Psoas muscle (tissue), 7 donors: ENCODE measurements at regions not wholly inside any gene's neighbourhood (a gene's known extent, or its start where the extent isn't known, plus 50 kb on each side); places are given as distances from the start of the nearest gene placed in this dataset.

ENCODE experiments used
- ATAC-seq, 4 donors: fragments of 200-7000 bp; cut with Tn5 transposase; one replicate each; pipeline ENCODE4 v1.9.1; 2020; ENCODE audit warnings: moderate library complexity in 3 of 4, mild to moderate bottlenecking in 2 of 4
- DNase-seq, 2 donors: peaks; one replicate each; pipeline ENCODE4 v3.0.0-alpha.2; 2020
- H3K27ac ChIP-seq: fragments of 200-600 bp; one replicate; pipeline ENCODE4 v1.8.0; 2022
- H3K27me3 ChIP-seq, 3 donors: fragments of 200-600 bp in 1 of 3; one replicate each; pipeline versions ENCODE4 v1.6.1 to v1.8.0; 2013 to 2022; ENCODE audit warnings: low read length in 2 of 3, mild to moderate bottlenecking in 2 of 3, moderate library complexity in 1 of 3; ENCODE audit not compliant: insufficient read depth in 3 of 3
- H3K36me3 ChIP-seq, 2 donors: fragments of 200-600 bp in 1 of 2; one replicate each; pipeline versions ENCODE4 v1.6.1 to v1.8.0; 2013 to 2022; ENCODE audit warnings: low read depth in 1 of 2, mild to moderate bottlenecking in 1 of 2, moderate library complexity in 1 of 2; ENCODE audit not compliant: insufficient read depth in 1 of 2
- H3K4me1 ChIP-seq: fragments of 200-600 bp; one replicate; pipeline ENCODE4 v1.8.0; 2022
- H3K4me3 ChIP-seq: fragments of 200-600 bp; one replicate; pipeline ENCODE4 v1.8.0; 2022; ENCODE audit warnings: mild to moderate bottlenecking
- H3K9me3 ChIP-seq: fragments of 200-600 bp; one replicate; pipeline ENCODE4 v1.8.0; 2022
- WGBS, 3 donors: extraction: QIAGEN DNeasy Blood & Tissue Kit; methylation state at CpG; one replicate each; pipeline versions ENCODE4 v1.1.6 to v1.1.7; 2013; 5-methylcytosine and 5-hydroxymethylcytosine counted together
- intact Hi-C, 2 donors: fragments of 100-400 bp; cut with DNase I; formaldehyde crosslinking; loops; one replicate each; pipeline versions ENCODE4 v1.11.0 to v1.14.2; 2022
- TF ChIP-seq, protein P1 (sequence below): fragments of 200-600 bp; IDR thresholded peaks from one replicate; pipeline ENCODE4 v1.8.0; 2022; ENCODE audit warnings: antibody characterized with exemption
- donor health status: healthy with polysubstance abuse.
- donor health status: DM: no; HTN: no; CAD: no; lungs with moderate emphysema.
- donor health status: Bipolar disorder and iron deficiency.
- donor health status: healthy.
- donor health status: DM: yes; HTN: yes; CAD: no.
- donor health status: DM: no; HTN: no; CAD: no.
- donor health status: DM: yes; HTN: yes; CAD: no.

- H3K9me3 ChIP-seq, result no peaks in the 10 kb centered on the region
- intact Hi-C loops, result no loop called here
- no peaks in the 10 kb centered on the region for H3K27me3 ChIP-seq
- WGBS, 3 donors, result 59 to 68% (median 66%) methylated on average over 4 of the region's 4 CpGs
- TF ChIP-seq, protein P1, sequence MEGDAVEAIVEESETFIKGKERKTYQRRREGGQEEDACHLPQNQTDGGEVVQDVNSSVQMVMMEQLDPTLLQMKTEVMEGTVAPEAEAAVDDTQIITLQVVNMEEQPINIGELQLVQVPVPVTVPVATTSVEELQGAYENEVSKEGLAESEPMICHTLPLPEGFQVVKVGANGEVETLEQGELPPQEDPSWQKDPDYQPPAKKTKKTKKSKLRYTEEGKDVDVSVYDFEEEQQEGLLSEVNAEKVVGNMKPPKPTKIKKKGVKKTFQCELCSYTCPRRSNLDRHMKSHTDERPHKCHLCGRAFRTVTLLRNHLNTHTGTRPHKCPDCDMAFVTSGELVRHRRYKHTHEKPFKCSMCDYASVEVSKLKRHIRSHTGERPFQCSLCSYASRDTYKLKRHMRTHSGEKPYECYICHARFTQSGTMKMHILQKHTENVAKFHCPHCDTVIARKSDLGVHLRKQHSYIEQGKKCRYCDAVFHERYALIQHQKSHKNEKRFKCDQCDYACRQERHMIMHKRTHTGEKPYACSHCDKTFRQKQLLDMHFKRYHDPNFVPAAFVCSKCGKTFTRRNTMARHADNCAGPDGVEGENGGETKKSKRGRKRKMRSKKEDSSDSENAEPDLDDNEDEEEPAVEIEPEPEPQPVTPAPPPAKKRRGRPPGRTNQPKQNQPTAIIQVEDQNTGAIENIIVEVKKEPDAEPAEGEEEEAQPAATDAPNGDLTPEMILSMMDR, result no peak
- no peak for DNase-seq
- H3K4me1 ChIP-seq, result no peaks in the 10 kb centered on the region
- no peak overlapping the region for H3K27ac ChIP-seq
- ATAC-seq, result no peak
- no peaks in the 10 kb centered on the region for H3K36me3 ChIP-seq
- no peak overlapping the region for H3K4me3 ChIP-seq
Measured at GRCh38 chr11:42025121-42025803, 565.8 kb upstream of the LRRC4C start.

DNA sequence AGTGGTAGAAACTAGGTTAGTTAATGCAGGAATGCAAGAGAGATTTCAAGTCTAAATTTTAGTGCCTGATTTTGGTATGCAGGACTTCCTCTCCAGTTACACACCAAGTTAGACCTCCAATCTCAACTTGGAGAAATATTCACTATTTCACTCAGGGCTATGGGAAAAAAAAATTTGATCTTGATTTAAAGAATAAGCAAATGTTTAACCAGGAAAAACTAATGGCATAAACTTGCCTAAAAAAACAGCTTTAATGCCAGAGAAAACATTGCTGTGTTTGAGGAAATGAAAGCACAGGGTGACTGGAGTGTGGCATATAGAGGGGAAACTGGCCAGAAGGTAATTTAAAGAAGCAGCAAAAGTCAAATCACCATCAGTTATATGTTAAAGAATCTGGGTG, 575.4 kb upstream of the LRRC4C start:
- H3K27me3 ChIP-seq, result no peaks in the 10 kb centered on the region
- intact Hi-C loops, result no loop called here
- H3K27ac ChIP-seq, result no peak overlapping the region
- ATAC-seq (no peak), DNase-seq (no peak)
- no peaks in the 10 kb centered on the region for H3K4me1 ChIP-seq
- no peaks in the 10 kb centered on the region for H3K9me3 ChIP-seq
- H3K4me3 ChIP-seq, result no peak overlapping the region
- TF ChIP-seq, protein P1, result no peak
- H3K36me3 ChIP-seq, result no peaks in the 10 kb centered on the region

GRCh38 chr11:42036201-42036600, 576.7 kb upstream of the LRRC4C start:
- TF ChIP-seq, protein P1, result no peak
- ATAC-seq, result no peak
- intact Hi-C loops, result no loop called here
- 61 to 62% (median 62%) methylated on average over 2 of the region's 2 CpGs for WGBS, 3 donors
- DNase-seq, result no peak
- Histone ChIP-seq H3K4me3 (no peak overlapping the region), H3K27me3 (no peaks in the 10 kb centered on the region), H3K4me1 (no peaks in the 10 kb centered on the region), H3K27ac (no peak overlapping the region), H3K9me3 (no peaks in the 10 kb centered on the region), H3K36me3 (no peaks in the 10 kb centered on the region)

DNA sequence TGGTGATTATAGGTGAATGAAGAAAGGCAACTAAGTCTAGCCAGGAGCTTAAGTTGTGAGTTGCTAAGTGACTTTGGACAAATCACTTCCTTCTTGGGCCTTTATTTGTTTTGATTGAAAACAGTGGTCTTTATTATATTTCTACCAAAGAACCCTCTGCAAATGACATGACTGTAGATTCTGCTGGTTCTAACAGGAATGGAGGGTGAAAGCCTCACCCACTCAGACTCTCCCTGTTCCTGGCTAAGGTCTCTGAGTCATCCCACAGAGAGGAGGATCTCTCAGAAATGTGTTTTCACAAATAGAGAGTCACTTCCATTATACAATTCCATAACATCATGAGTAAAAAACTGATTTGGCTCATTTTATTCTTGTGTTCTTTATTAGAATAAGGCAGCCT, 583.9 kb upstream of the LRRC4C start:
- TF ChIP-seq, protein P1, result no peak
- intact Hi-C loops, result no loop called here
- H3K4me3 ChIP-seq, result no peak overlapping the region
- no peaks in the 10 kb centered on the region for H3K4me1 ChIP-seq
- DNase-seq (no peak), ATAC-seq (no peak)
- H3K9me3 ChIP-seq, result no peaks in the 10 kb centered on the region
- H3K27me3 ChIP-seq, result no peaks in the 10 kb centered on the region
- H3K27ac ChIP-seq, result no peak overlapping the region
- no peaks in the 10 kb centered on the region for H3K36me3 ChIP-seq
